ENCODE measurements at regions not wholly inside any gene's neighbourhood (a gene's known extent, or its start where the extent isn't known, plus 50 kb on each side); places are given as distances from the start of the nearest gene placed in this dataset.

- H3K4me3 ChIP-seq (ENCODE audit: low read depth, low read length) = no peak overlapping the region
- DNase-seq (ENCODE audit: low read depth) = no peak
- TF ChIP-seq CTCF (IDR thresholded peaks at IDR 0.05; ENCODE audit: insufficient read depth, low read length) = no peak
Measured at GRCh38 chr2:217047209-217047608, 187.3 kb upstream of the TNP1 start.

- DNase-seq (ENCODE audit: low read depth) = peak; percentile 44
- H3K4me3 ChIP-seq (ENCODE audit: low read depth, low read length) = no peak overlapping the region
Measured at GRCh38 chr2:217045700-217046475, 186.0 kb upstream of the TNP1 start.

GRCh38 chr2:217040099-217040498 is 180.2 kb upstream of the TNP1 start:
- H3K4me3 ChIP-seq (ENCODE audit: low read depth, low read length) = no peak overlapping the region
- no peak for DNase-seq (ENCODE audit: low read depth)
- TF ChIP-seq CTCF (IDR thresholded peaks at IDR 0.05; ENCODE audit: insufficient read depth, low read length) = no peak

More at GRCh38 chr2:217045700-217046475, 186.0 kb upstream of the TNP1 start:
- TF ChIP-seq CTCF (IDR thresholded peaks at IDR 0.05; ENCODE audit: insufficient read depth, low read length) = no peak

- TF ChIP-seq CTCF (IDR thresholded peaks at IDR 0.05; ENCODE audit: insufficient read depth, low read length) = no peak
- H3K4me3 ChIP-seq (ENCODE audit: low read depth, low read length) = no peak overlapping the region
- DNase-seq (ENCODE audit: low read depth) = no peak
Measured at GRCh38 chr2:217038001-217038400, 178.1 kb upstream of the TNP1 start.

GRCh38 chr2:217037353-217037752 is 177.5 kb upstream of the TNP1 start:
- DNase-seq (ENCODE audit: low read depth) = no peak
- TF ChIP-seq CTCF (IDR thresholded peaks at IDR 0.05; ENCODE audit: insufficient read depth, low read length) = no peak

GRCh38 chr2:217035967-217036366 is 176.1 kb upstream of the TNP1 start:
- no peak overlapping the region for H3K4me3 ChIP-seq (ENCODE audit: low read depth, low read length)
- TF ChIP-seq CTCF (IDR thresholded peaks at IDR 0.05; ENCODE audit: insufficient read depth, low read length) = no peak
- DNase-seq (ENCODE audit: low read depth) = peak; percentile 68

More at GRCh38 chr2:217037353-217037752, 177.5 kb upstream of the TNP1 start:
- no peak overlapping the region for H3K4me3 ChIP-seq (ENCODE audit: low read depth, low read length)

- no peak overlapping the region for H3K4me3 ChIP-seq (ENCODE audit: low read depth, low read length)
- DNase-seq (ENCODE audit: low read depth) = no peak
- TF ChIP-seq CTCF (IDR thresholded peaks at IDR 0.05; ENCODE audit: insufficient read depth, low read length) = no peak
Measured at GRCh38 chr2:217033186-217033585, 173.3 kb upstream of the TNP1 start.

All from fibroblast of the aortic adventitia (primary cell).